Mesendoderm (in vitro differentiated cells): ENCODE measurements at regions not wholly inside any gene's neighbourhood (a gene's known extent, or its start where the extent isn't known, plus 50 kb on each side); places are given as distances from the start of the nearest gene placed in this dataset.
"Not testable (repeated sequence)": the region's sequence is repeated elsewhere in the genome, so short reads cannot be mapped to it uniquely, and the experiment has no call there.

Source experiments
- DNase-seq: peaks from one replicate; pipeline ENCODE4 v3.0.0; 2013
- H2AK5ac ChIP-seq: 2 replicates; pipeline ENCODE4 v1.6.1; 2013; ENCODE audit warnings: low read length, inconsistent platforms
- H2BK120ac ChIP-seq: 2 replicates; pipeline ENCODE4 v1.6.1; 2013; ENCODE audit warnings: low read depth, mild to moderate bottlenecking, low read length, moderate library complexity, mixed read lengths
- H2BK15ac ChIP-seq: replicated peaks from 2 replicates; pipeline ENCODE4 v1.6.1; 2013; ENCODE audit warnings: low read depth, mild to moderate bottlenecking, moderate library complexity
- H2BK5ac ChIP-seq: 2 replicates; pipeline ENCODE4 v1.6.1; 2013; ENCODE audit warnings: low read length, inconsistent platforms
- H3K18ac ChIP-seq: 2 replicates; pipeline ENCODE4 v1.6.1; 2013; ENCODE audit warnings: mild to moderate bottlenecking, low read length, mixed read lengths
- H3K23ac ChIP-seq: one replicate; pipeline ENCODE4 v1.6.1; 2013; ENCODE audit warnings: low read length
- H3K27ac ChIP-seq: 2 replicates; pipeline ENCODE4 v1.5.1; 2013; ENCODE audit warnings: low read depth, mild to moderate bottlenecking, inconsistent platforms, low read length, moderate library complexity
- H3K27me3 ChIP-seq: 2 replicates; pipeline ENCODE4 v1.6.1; 2013; ENCODE audit warnings: low read length, control low read depth, mild to moderate bottlenecking, inconsistent platforms; ENCODE audit not compliant: insufficient read depth, poor library complexity
- H3K36me3 ChIP-seq: 2 replicates; pipeline ENCODE4 v1.6.1; 2013; ENCODE audit warnings: low read length, inconsistent platforms; ENCODE audit not compliant: control insufficient read depth, insufficient read depth
- H3K4ac ChIP-seq: one replicate; pipeline ENCODE4 v1.6.1; 2013; ENCODE audit warnings: low read depth, mild to moderate bottlenecking, low read length, moderate library complexity
- H3K4me1 ChIP-seq: 2 replicates; pipeline ENCODE4 v1.6.1; 2013; ENCODE audit warnings: low read depth, low read length, inconsistent platforms; ENCODE audit not compliant: control insufficient read depth
- H3K4me2 ChIP-seq: 2 replicates; pipeline ENCODE4 v1.6.1; 2013; ENCODE audit warnings: low read length
- H3K4me3 ChIP-seq: 2 replicates; pipeline ENCODE4 v1.5.1; 2013; ENCODE audit warnings: mild to moderate bottlenecking, low read length
- H3K56ac ChIP-seq: one replicate; pipeline ENCODE4 v1.6.1; 2013; ENCODE audit warnings: low read length
- H3K79me1 ChIP-seq: 2 replicates; pipeline ENCODE4 v1.6.1; 2013; ENCODE audit warnings: low read length, inconsistent platforms
- H3K79me2 ChIP-seq: 2 replicates; pipeline ENCODE4 v1.6.1; 2013; ENCODE audit warnings: mild to moderate bottlenecking, low read length; ENCODE audit not compliant: control insufficient read depth, insufficient read depth
- H3K9ac ChIP-seq: 2 replicates; pipeline ENCODE4 v1.6.1; 2013; ENCODE audit warnings: low read length, inconsistent platforms
- H4K5ac ChIP-seq: one replicate; pipeline ENCODE4 v1.6.1; 2013; ENCODE audit warnings: low read length
- H4K8ac ChIP-seq: one replicate; pipeline ENCODE4 v1.6.1; 2013; ENCODE audit warnings: low read depth, mild to moderate bottlenecking, control low read depth, low read length, moderate library complexity
- WGBS: extraction: QIAGEN DNeasy Blood & Tissue Kit; methylation state at CpG from one replicate; pipeline ENCODE4 v1.1.7; 2013; ENCODE audit warnings: low lambda C conversion rate, missing lambda C conversion rate; ENCODE audit not compliant: insufficient coverage; ENCODE audit errors: extremely low coverage; 5-methylcytosine and 5-hydroxymethylcytosine counted together

DNA sequence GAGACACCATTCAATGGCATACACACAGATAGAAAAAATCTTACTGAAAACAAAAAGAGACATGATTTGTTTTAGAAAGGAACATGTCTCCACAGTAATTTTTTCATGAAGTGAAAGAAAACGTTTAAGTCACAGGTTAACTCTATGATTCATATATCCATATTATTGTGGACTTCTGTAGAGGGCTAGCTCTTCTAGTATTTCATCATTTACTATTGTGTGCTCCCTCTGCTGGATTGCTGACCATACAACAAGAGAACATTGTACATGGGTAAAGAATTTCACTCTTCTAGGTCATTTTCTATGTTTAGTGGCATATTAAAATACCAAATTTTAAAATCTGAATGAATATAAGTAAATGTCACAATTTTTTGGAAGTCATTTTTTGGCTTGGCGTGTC, 91.8 kb upstream of the POU3F4 start:
- Histone ChIP-seq H3K27me3 (no peaks in the 10 kb centered on the region), H3K36me3 (no peaks in the 10 kb centered on the region), H3K4me1 (no peaks in the 10 kb centered on the region), H2BK120ac (no peak overlapping the region), H3K4me3 (no peak overlapping the region), H4K8ac (no peak overlapping the region), H3K27ac (no peak overlapping the region), H2BK5ac (no peak overlapping the region), H4K5ac (no peak overlapping the region), H3K9ac (no peak overlapping the region), H3K4ac (no peak overlapping the region), H3K18ac (no peak overlapping the region), H3K23ac (no peak overlapping the region), H3K4me2 (no peak overlapping the region), H2AK5ac (no peak overlapping the region), H3K79me1 (no peaks in the 10 kb centered on the region), H3K56ac (no peak overlapping the region), H2BK15ac (no peak overlapping the region), H3K79me2 (no peaks in the 10 kb centered on the region)
- no CpG with 5 or more reads among the region's 2 CpGs for WGBS
- peak; percentile 7 for DNase-seq

DNA sequence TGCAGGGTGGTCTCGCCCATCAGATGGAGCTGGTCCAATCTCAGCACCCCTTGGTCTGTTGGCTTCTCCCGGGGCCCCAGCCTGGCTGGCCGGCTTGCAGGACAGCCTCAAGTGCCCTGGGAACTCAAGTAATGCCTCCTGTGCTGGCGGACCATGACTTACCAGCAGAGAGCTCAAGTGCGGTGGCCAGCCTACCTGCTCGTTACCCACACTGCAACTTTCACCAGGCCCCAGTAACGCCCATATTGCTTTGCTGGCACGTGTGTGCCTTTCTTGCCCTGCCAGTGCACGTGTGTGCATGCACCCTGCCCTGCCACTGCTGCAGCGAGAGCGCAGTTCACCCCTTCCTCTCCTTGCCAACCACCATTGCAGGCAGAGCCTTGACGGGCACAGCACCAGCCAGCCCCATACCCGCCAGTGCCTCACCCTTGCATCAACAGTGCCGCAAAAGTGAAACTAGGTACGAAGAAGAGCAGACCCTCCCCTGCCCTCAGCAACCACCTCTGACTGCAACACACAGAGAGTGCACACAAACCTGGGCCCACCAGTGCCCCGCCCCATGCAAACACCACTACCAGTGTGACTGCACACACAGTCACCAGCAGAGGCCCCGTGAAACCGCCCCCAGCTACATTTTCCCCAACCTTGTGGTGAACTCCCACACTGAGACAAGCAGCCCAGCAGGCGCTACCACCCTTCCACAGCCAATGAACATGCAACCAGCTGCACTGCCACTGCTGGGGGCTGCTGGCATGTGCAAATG, 88.9 kb upstream of the POU3F4 start:
- Histone ChIP-seq H4K8ac (no peak overlapping the region), H3K4me3 (no peak overlapping the region), H3K23ac (no peak overlapping the region), H3K18ac (no peak overlapping the region), H3K27me3 (no peaks in the 10 kb centered on the region), H3K56ac (no peak overlapping the region), H2AK5ac (no peak overlapping the region), H3K4ac (no peak overlapping the region), H3K36me3 (no peaks in the 10 kb centered on the region), H4K5ac (no peak overlapping the region), H3K4me2 (no peak overlapping the region), H3K79me2 (no peaks in the 10 kb centered on the region), H3K4me1 (no peaks in the 10 kb centered on the region), H2BK5ac (no peak overlapping the region), H3K9ac (no peak overlapping the region), H2BK15ac (no peak overlapping the region), H2BK120ac (no peak overlapping the region), H3K79me1 (no peaks in the 10 kb centered on the region), H3K27ac (no peak overlapping the region)
- no CpG with 5 or more reads among the region's 19 CpGs for WGBS
- no peak for DNase-seq

DNA sequence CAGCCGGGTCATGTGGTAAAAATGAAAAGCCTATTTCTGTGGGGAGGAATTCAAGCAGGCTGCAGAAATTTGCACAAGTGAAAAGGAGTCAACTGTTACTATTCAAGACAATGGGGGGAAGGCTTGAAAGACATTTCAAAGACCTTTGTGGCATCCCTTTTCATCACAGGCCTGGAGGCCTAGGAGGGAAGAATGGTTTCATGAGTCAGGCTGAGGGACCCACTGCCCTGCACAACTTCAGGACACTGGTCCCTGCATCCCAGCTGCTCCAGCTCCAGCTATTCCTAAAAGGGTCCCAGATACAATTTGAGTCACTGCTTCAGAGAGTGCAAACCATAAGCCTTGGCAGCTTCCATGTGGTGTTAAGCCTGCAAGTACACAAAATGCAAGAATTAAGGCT, 85.3 kb upstream of the POU3F4 start:
- no CpG with 5 or more reads among the region's 1 CpG for WGBS
- Histone ChIP-seq H3K79me2 (no peaks in the 10 kb centered on the region), H3K79me1 (no peaks in the 10 kb centered on the region), H4K5ac (no peak overlapping the region), H3K4me3 (no peak overlapping the region), H2AK5ac (no peak overlapping the region), H3K56ac (no peak overlapping the region), H2BK5ac (no peak overlapping the region), H3K4me1 (no peaks in the 10 kb centered on the region), H3K23ac (no peak overlapping the region), H3K18ac (no peak overlapping the region), H3K4me2 (no peak overlapping the region), H4K8ac (no peak overlapping the region), H3K27ac (no peak overlapping the region), H2BK15ac (no peak overlapping the region), H3K27me3 (no peaks in the 10 kb centered on the region), H3K36me3 (no peaks in the 10 kb centered on the region), H3K9ac (no peak overlapping the region), H3K4ac (no peak overlapping the region), H2BK120ac (no peak overlapping the region)
- DNase-seq: no peak

DNA sequence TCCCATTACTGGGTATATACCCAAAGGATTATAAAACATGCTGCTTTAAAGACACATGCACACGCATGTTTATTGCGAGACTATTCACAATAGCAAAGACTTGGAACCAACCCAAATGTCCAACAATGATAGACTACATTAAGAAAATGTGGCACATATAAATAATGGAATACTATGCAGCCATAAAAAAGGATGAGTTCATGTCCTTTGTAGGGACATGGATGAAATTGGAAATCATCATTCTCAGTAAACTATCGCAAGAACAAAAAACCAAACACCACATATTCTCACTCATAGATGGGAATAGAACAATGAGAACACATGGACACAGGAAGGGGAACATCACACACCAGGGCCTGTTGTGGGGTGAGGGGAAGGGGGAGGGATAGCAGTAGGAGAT, 65.5 kb upstream of the POU3F4 start:
- not testable (repeated sequence) for H3K9ac ChIP-seq, H3K4me2 ChIP-seq, H3K79me2 ChIP-seq, H2BK5ac ChIP-seq, DNase-seq, H3K27me3 ChIP-seq, H2BK15ac ChIP-seq, H3K79me1 ChIP-seq, H3K23ac ChIP-seq, H4K5ac ChIP-seq, H3K4me3 ChIP-seq, H4K8ac ChIP-seq, H2AK5ac ChIP-seq, H3K36me3 ChIP-seq, H3K18ac ChIP-seq, H3K4me1 ChIP-seq, H2BK120ac ChIP-seq, H3K27ac ChIP-seq, H3K4ac ChIP-seq, H3K56ac ChIP-seq
- no CpG with 5 or more reads among the region's 3 CpGs for WGBS

DNA sequence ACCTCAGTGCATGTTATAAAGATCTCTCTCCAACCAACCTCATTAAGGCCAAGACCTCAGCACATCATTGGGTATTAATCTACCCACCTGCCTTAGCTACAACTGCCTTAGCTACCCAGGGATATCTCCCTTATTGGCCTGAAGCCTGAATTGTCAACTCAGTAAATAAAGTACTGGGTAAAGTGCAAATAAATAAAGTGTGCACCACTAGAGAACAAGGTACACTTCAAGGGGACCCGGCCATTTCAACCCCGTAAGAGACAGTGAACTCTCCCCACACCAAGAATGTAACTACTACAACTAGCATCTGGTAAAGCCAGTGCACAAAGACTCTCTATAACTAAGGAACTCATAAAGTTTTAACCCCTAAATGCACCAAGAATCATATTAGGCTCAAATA, 61.7 kb upstream of the POU3F4 start:
- H3K18ac ChIP-seq: no peak overlapping the region
- H3K36me3 ChIP-seq: no peaks in the 10 kb centered on the region
- no peak overlapping the region for H2BK5ac ChIP-seq
- WGBS: no CpG with 5 or more reads among the region's 2 CpGs
- H3K4me1 ChIP-seq: no peaks in the 10 kb centered on the region
- no peak overlapping the region for H2BK15ac ChIP-seq
- no peak overlapping the region for H3K4me3 ChIP-seq
- no peak overlapping the region for H3K4ac ChIP-seq
- DNase-seq: no peak
- H3K79me2 ChIP-seq: no peaks in the 10 kb centered on the region
- no peak overlapping the region for H3K23ac ChIP-seq
- no peak overlapping the region for H2BK120ac ChIP-seq
- H4K8ac ChIP-seq: no peak overlapping the region
- H3K27me3 ChIP-seq: no peaks in the 10 kb centered on the region
- no peak overlapping the region for H3K27ac ChIP-seq
- no peak overlapping the region for H3K4me2 ChIP-seq
- H3K9ac ChIP-seq: no peak overlapping the region
- H3K56ac ChIP-seq: no peak overlapping the region
- no peak overlapping the region for H2AK5ac ChIP-seq
- H4K5ac ChIP-seq: no peak overlapping the region
- H3K79me1 ChIP-seq: no peaks in the 10 kb centered on the region
